CD4-positive, alpha-beta T cell treated with Interleukin-4 for 1 hour (primary cell): ENCODE measurements at regions not wholly inside any gene's neighbourhood (a gene's known extent, or its start where the extent isn't known, plus 50 kb on each side); places are given as distances from the start of the nearest gene placed in this dataset.
A peak's percentile ranks its signal among the peaks of the same experiment; 100 is the strongest.

ENCODE experiments used
- DNase-seq, 2 donors: peaks; one replicate each; pipeline ENCODE4 v3.0.0-alpha.2; 2020 to 2022

DNA sequence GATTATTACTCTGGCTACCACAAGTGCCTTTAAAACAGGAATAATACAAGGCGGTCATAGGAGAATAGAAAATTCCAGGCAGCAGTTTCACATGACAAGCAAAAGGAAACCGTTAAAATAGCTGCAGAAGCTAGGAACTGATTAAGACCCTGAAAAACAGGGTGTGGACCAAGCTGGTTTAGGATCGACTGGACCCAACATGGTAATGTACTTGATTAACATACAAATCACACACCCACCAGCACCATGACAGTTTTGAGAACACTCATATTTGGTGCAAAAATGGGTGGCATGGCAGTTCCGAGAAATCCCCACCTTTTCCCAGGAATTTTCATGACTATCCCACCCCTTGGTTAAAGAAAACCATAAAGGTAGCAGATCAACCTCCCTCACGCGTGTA is 51.9 kb upstream of the TMEM163 start:
- DNase-seq = no peak

GRCh38 chr2:134771313-134771801 is 52.6 kb upstream of the TMEM163 start:
- no peak for DNase-seq

DNA sequence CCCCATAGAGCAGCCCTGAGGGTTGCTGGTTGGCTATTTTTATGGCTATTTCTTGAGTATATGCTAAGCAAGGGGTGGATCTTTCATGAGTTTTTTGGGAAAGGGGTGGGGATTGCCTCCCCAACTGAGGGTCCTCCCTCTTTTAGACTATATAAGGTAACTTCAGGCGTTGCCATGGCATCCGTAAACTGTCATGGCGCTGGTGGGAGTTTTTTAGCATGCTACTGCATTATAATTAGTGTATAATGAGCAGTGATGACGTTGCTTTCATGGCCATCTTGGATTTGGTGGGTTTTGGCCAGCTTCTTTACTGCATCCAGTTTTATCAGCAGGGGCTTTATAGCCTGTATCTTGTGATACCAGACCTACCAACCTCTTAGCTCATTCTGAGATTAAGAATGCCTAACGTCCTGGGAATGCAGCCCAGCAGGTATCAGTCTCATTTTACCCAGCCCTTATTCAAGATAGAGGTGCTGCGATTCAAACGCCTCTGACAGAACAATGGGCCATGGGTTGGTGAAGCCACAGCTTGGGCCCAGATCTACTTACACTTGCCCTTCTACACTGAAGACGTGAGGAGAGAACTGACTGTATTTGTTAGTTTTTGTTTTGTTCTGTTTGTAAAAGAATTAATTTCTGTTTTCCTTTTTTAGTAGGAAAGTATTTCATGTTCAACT is 53.8 kb upstream of the TMEM163 start:
- DNase-seq = no peak

GRCh38 chr2:134773335-134773734 is 54.5 kb upstream of the TMEM163 start:
- DNase-seq = no peak

- no peak for DNase-seq
These were observed 55.3 kb upstream of the TMEM163 start for GRCh38 chr2:134773759-134774742.

GRCh38 chr2:134774786-134775641 is 56.2 kb upstream of the TMEM163 start:
- no peak for DNase-seq

- DNase-seq = no peak
These were observed 58.0 kb upstream of the TMEM163 start for GRCh38 chr2:134776836-134777235.

DNA sequence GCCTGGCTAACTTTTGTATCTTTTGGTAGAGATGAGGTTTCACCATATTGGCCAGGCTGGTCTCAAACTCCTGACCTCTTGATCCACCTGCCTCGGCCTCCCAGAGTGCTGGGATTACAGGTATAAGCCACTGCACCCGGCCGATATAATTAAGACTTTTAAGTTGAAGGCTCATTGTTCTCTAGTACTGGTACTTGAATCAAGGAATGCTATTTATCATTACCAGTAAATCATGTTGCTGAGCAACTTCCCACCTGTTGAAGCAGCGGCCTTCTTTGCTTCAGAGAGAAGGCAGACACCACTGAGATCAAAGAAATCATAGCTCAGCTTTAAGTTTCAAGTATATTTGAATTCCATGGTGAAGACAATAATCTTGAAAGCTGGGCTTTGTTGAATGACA is 58.8 kb upstream of the TMEM163 start:
- DNase-seq = no peak

GRCh38 chr2:134778372-134778771 is 59.6 kb upstream of the TMEM163 start:
- no peak for DNase-seq

DNA sequence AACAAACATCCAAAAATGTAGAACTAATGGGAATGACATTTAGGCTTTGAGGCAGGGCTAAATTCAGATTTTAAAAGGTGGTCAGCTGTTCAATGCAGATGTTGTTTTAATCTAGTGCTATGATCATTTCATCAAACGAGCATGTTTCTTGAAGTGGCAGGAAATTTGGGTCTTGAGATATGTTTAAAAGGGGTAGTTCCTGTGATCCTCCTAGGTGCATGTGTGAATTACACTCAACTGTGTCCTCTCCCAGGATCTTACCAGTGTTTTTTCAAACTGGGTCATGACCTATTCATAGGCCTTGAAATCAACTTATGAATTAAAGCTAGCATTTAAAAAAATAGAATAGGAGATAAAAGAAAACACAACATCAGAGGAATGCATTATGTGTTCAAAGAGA is 57.4 kb upstream of the ACMSD start:
- DNase-seq = no peak

GRCh38 chr2:134782107-134782506 is 56.3 kb upstream of the ACMSD start:
- no peak for DNase-seq

DNA sequence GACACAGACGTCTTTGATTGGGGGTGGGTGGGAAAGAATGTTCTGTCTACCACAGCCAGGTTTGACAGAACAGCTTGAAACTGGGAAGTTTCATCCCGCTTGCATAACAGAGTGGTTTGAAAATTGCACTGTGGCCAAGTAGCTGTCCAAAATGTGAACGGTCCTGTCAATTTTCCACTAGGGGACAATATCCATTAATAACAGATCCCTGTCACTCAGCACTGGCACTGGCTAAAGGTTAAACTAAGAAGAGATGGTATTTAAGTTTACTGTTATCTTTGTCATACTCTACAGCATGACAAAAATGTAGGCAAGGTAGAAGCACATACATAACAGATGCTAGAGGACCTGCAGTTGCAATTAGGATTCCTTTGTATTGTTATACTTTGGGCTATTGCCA is 55.6 kb upstream of the ACMSD start:
- peak in 1 of 2 donors; percentile 10 for DNase-seq

- peak in 1 of 2 donors; percentile 16 for DNase-seq
These were observed 54.5 kb upstream of the ACMSD start for GRCh38 chr2:134783912-134784311.

GRCh38 chr2:134785659-134786430 is 52.6 kb upstream of the ACMSD start:
- DNase-seq = no peak

DNA sequence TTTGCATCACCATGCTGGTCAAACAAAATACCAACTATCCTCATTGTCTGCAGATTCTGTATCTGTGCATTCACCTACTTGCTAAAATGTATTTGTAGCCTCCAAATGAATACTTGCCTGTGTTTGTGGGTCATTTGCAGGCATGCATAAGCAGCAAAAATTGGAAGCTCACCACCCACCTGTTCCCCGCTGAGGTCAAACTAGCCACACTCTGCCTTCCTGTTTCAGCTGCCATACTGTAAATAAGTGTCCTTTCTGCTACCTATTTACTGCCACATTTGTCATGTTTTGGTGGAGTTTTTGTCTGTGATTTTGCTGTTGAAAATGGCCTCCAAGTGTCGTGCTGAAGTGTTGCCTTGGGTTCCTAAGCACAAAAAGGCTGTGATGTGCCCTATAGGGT is 50.0 kb upstream of the ACMSD start:
- DNase-seq = no peak
